ENCODE measurements at regions not wholly inside any gene's neighbourhood (a gene's known extent, or its start where the extent isn't known, plus 50 kb on each side); places are given as distances from the start of the nearest gene placed in this dataset.

DNA sequence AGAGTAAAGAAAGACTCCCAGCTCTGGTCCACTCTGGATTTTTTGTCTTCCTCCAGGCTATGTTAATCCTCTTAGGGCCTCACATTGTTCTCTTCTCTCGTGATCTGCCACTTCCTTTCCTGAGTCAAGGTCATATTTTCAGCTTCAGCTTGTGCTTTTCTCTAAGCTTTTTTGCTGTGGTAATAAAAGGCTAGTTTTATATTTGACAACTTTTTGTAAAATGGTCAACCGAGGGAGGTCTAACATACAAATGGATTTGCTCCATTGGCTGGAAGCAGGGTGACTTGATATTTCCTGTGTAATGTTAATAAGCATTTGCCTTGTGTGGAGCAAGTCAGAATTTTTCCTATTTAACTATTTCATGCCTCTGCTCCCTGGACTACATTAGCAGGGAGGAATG, 239.7 kb downstream of the RAB28 start:
- H3K4me3 Mint-ChIP-seq: no peak overlapping the region
- H3K4me2 ChIP-seq (replicated peaks; ENCODE audit: extremely low read depth, low read length, poor library complexity, severe bottlenecking): no peak overlapping the region
- H2AFZ ChIP-seq (ENCODE audit: insufficient read depth, low read depth, low read length, poor library complexity, severe bottlenecking): no peak overlapping the region
- intact Hi-C loops (cut with micrococcal nuclease): no loop called here
- H3K27me3 Mint-ChIP-seq (ENCODE audit: low read depth in 3 of 3): no peaks in the 10 kb centered on the region
- no peaks in the 10 kb centered on the region for H4K20me1 ChIP-seq (ENCODE audit: insufficient read depth, low read length)
- peaks cover 2 to 5% of the 10 kb centered on the region in 2 donors for H3K9me3 ChIP-seq (replicated peaks in 1 of 2; ENCODE audit: control insufficient read depth in 1 of 2, insufficient read depth in 1 of 2, low read length in 2 of 2)
- no peaks in the 10 kb centered on the region for H3K27me3 ChIP-seq (ENCODE audit: control insufficient read depth in 2 of 2, insufficient read depth in 2 of 2, low read length in 2 of 2)
- TF ChIP-seq, protein P1, sequence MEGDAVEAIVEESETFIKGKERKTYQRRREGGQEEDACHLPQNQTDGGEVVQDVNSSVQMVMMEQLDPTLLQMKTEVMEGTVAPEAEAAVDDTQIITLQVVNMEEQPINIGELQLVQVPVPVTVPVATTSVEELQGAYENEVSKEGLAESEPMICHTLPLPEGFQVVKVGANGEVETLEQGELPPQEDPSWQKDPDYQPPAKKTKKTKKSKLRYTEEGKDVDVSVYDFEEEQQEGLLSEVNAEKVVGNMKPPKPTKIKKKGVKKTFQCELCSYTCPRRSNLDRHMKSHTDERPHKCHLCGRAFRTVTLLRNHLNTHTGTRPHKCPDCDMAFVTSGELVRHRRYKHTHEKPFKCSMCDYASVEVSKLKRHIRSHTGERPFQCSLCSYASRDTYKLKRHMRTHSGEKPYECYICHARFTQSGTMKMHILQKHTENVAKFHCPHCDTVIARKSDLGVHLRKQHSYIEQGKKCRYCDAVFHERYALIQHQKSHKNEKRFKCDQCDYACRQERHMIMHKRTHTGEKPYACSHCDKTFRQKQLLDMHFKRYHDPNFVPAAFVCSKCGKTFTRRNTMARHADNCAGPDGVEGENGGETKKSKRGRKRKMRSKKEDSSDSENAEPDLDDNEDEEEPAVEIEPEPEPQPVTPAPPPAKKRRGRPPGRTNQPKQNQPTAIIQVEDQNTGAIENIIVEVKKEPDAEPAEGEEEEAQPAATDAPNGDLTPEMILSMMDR (IDR thresholded peaks at IDR 0.05): no peak
- no peaks in the 10 kb centered on the region for H3K36me3 ChIP-seq (replicated peaks in 1 of 2; ENCODE audit: control insufficient read depth in 1 of 2, insufficient read depth in 2 of 2, low read length in 2 of 2)
- WGBS (ENCODE audit: insufficient coverage): no CpG with 5 or more reads among the region's 2 CpGs
- no peaks in the 10 kb centered on the region for H3K4me1 Mint-ChIP-seq
- H3K27ac ChIP-seq (ENCODE audit: low read depth in 1 of 2, low read length in 2 of 2): no peak overlapping the region
- H3K4me3 ChIP-seq (replicated peaks in 1 of 3; ENCODE audit: low read depth in 2 of 3, low read length in 3 of 3): no peak overlapping the region
- H3K79me2 ChIP-seq (ENCODE audit: insufficient read depth, low read length): no peaks in the 10 kb centered on the region
- DNase-seq: no peak
- H3K9me3 Mint-ChIP-seq: peaks cover 0 to 22% (median 17%) of the 10 kb centered on the region in 7 donors
- no peak overlapping the region for H3K9ac ChIP-seq (ENCODE audit: insufficient read depth, low read length, poor library complexity, severe bottlenecking)
- no peak overlapping the region for H3K27ac Mint-ChIP-seq
- H3K4me1 ChIP-seq (ENCODE audit: control insufficient read depth in 1 of 2, insufficient read depth in 2 of 2, low read length in 2 of 2): no peaks in the 10 kb centered on the region
- H3K36me3 Mint-ChIP-seq: no peaks in the 10 kb centered on the region

GRCh38 chr4:13243152-13243551, 241.0 kb downstream of the RAB28 start:
- Histone ChIP-seq H2AFZ (ENCODE audit: insufficient read depth, low read depth, low read length, poor library complexity, severe bottlenecking) (no peak overlapping the region), H3K9me3 (replicated peaks in 1 of 2; ENCODE audit: control insufficient read depth in 1 of 2, insufficient read depth in 1 of 2, low read length in 2 of 2) (peaks cover 0 to 2% of the 10 kb centered on the region in 2 donors), H3K4me1 (ENCODE audit: control insufficient read depth in 1 of 2, insufficient read depth in 2 of 2, low read length in 2 of 2) (no peaks in the 10 kb centered on the region), H3K4me2 (replicated peaks; ENCODE audit: extremely low read depth, low read length, poor library complexity, severe bottlenecking) (no peak overlapping the region), H3K36me3 (replicated peaks in 1 of 2; ENCODE audit: control insufficient read depth in 1 of 2, insufficient read depth in 2 of 2, low read length in 2 of 2) (no peaks in the 10 kb centered on the region), H3K27ac (ENCODE audit: low read depth in 1 of 2, low read length in 2 of 2) (no peak overlapping the region), H3K79me2 (ENCODE audit: insufficient read depth, low read length) (no peaks in the 10 kb centered on the region), H4K20me1 (ENCODE audit: insufficient read depth, low read length) (no peaks in the 10 kb centered on the region), H3K9ac (ENCODE audit: insufficient read depth, low read length, poor library complexity, severe bottlenecking) (no peak overlapping the region), H3K27me3 (ENCODE audit: control insufficient read depth in 2 of 2, insufficient read depth in 2 of 2, low read length in 2 of 2) (no peaks in the 10 kb centered on the region), H3K4me3 (replicated peaks in 1 of 3; ENCODE audit: low read depth in 2 of 3, low read length in 3 of 3) (no peak overlapping the region)
- Mint-ChIP-seq H3K4me1 (no peaks in the 10 kb centered on the region), H3K27ac (no peak overlapping the region), H3K27me3 (ENCODE audit: low read depth in 3 of 3) (no peaks in the 10 kb centered on the region), H3K36me3 (no peaks in the 10 kb centered on the region), H3K9me3 (peaks cover 0 to 22% (median 14%) of the 10 kb centered on the region in 7 donors), H3K4me3 (no peak overlapping the region)
- DNase-seq: no peak
- TF ChIP-seq, protein P1 (IDR thresholded peaks at IDR 0.05): no peak
- intact Hi-C loops (cut with micrococcal nuclease): no loop called here
